Ectodermal cell (in vitro differentiated cells): ENCODE measurements at regions not wholly inside any gene's neighbourhood (a gene's known extent, or its start where the extent isn't known, plus 50 kb on each side); places are given as distances from the start of the nearest gene placed in this dataset.

Experiments
- H3K27ac ChIP-seq: 2 replicates; pipeline ENCODE4 v1.7.0; 2013; ENCODE audit warnings: mild to moderate bottlenecking, low read depth, low read length; ENCODE audit not compliant: insufficient read depth, poor library complexity, severe bottlenecking
- H3K27me3 ChIP-seq: 2 replicates; pipeline ENCODE4 v1.7.0; 2013; ENCODE audit warnings: mild to moderate bottlenecking, low read length; ENCODE audit not compliant: insufficient read depth, control insufficient read depth, poor library complexity, severe bottlenecking
- H3K36me3 ChIP-seq: one replicate; pipeline ENCODE4 v1.7.0; 2013; ENCODE audit warnings: low read length; ENCODE audit not compliant: control insufficient read depth, insufficient read depth
- H3K4me1 ChIP-seq: one replicate; pipeline ENCODE4 v1.7.0; 2013; ENCODE audit warnings: low read length; ENCODE audit not compliant: control insufficient read depth, insufficient read depth
- H3K4me3 ChIP-seq: 2 replicates; pipeline ENCODE4 v1.7.0; 2013; ENCODE audit warnings: low read depth, low read length, control low read depth; ENCODE audit not compliant: insufficient read depth
- H3K9me3 ChIP-seq: 2 replicates; pipeline ENCODE4 v1.7.0; 2013; ENCODE audit warnings: mild to moderate bottlenecking, low read length, moderate library complexity; ENCODE audit not compliant: control insufficient read depth
- WGBS, 2 experiments: methylation state at CpG; one replicate each; pipeline ENCODE4 v1.1.7; 2013; ENCODE audit warnings: missing lambda C conversion rate in 2 of 2; 5-methylcytosine and 5-hydroxymethylcytosine counted together

- Histone ChIP-seq H3K4me3 (no peak overlapping the region), H3K9me3 (no peaks in the 10 kb centered on the region)
- WGBS, 2 experiments, result 48 to 50% methylated on average over 3 to 4 of the region's 4 CpGs
Measured at GRCh38 chr10:111281516-111281915, 204.7 kb downstream of the ADRA2A start.

GRCh38 chr10:111289461-111289860 is 212.6 kb downstream of the ADRA2A start:
- 73 to 77% methylated on average over 5 of the region's 5 CpGs for WGBS, 2 experiments
- Histone ChIP-seq H3K36me3 (no peaks in the 10 kb centered on the region), H3K27ac (no peak overlapping the region), H3K9me3 (no peaks in the 10 kb centered on the region), H3K4me1 (no peaks in the 10 kb centered on the region), H3K27me3 (no peaks in the 10 kb centered on the region), H3K4me3 (no peak overlapping the region)

More at GRCh38 chr10:111281516-111281915, 204.7 kb downstream of the ADRA2A start:
- no peaks in the 10 kb centered on the region for H3K4me1 ChIP-seq
- H3K27ac ChIP-seq, result no peak overlapping the region
- H3K27me3 ChIP-seq, result no peaks in the 10 kb centered on the region
- H3K36me3 ChIP-seq, result no peaks in the 10 kb centered on the region

- Histone ChIP-seq H3K27ac (no peak overlapping the region), H3K4me3 (no peak overlapping the region), H3K4me1 (no peaks in the 10 kb centered on the region), H3K27me3 (no peaks in the 10 kb centered on the region), H3K9me3 (no peaks in the 10 kb centered on the region), H3K36me3 (no peaks in the 10 kb centered on the region)
- WGBS, 2 experiments, result 100% methylated on average over 1 of the region's 3 CpGs
Measured at GRCh38 chr10:111290649-111291048, 213.8 kb downstream of the ADRA2A start.

- WGBS, 2 experiments, result 90 to 97% methylated on average over 1 of the region's 1 CpG
Measured at GRCh38 chr10:111295788-111296187, 219.0 kb downstream of the ADRA2A start.

GRCh38 chr10:111297351-111297848 is 220.6 kb downstream of the ADRA2A start:
- no peak overlapping the region for H3K4me3 ChIP-seq
- no peaks in the 10 kb centered on the region for H3K27me3 ChIP-seq
- no peaks in the 10 kb centered on the region for H3K36me3 ChIP-seq
- peak overlapping the region; percentile 78 for H3K27ac ChIP-seq
- 87 to 98% methylated on average over 5 to 6 of the region's 6 CpGs for WGBS, 2 experiments
- no peaks in the 10 kb centered on the region for H3K9me3 ChIP-seq
- peaks cover 7% of the 10 kb centered on the region for H3K4me1 ChIP-seq

More at GRCh38 chr10:111295788-111296187, 219.0 kb downstream of the ADRA2A start:
- H3K27ac ChIP-seq, result no peak overlapping the region
- peaks cover 7% of the 10 kb centered on the region for H3K4me1 ChIP-seq
- no peak overlapping the region for H3K4me3 ChIP-seq
- H3K27me3 ChIP-seq, result no peaks in the 10 kb centered on the region
- no peaks in the 10 kb centered on the region for H3K9me3 ChIP-seq
- no peaks in the 10 kb centered on the region for H3K36me3 ChIP-seq

DNA sequence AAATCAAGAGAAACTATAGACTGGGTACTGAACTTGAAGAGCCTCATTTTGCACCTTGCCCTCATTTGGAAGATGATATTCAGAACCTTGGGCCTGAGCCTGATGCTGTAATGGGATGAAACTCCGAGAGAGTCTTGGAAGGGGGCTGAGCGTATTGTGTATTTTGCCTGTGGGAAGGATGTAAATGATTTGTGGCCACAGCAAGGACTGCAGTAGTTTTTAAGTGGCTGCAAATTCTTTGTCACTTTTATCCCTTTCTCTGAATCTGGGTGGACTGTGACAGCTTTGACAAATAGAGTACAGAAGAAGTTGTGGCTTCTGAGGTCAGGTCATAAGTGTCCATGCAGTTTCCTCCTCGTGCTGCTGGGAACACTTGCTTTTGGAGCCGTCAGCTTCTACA is 221.2 kb downstream of the ADRA2A start:
- H3K4me3 ChIP-seq, result no peak overlapping the region
- no peaks in the 10 kb centered on the region for H3K9me3 ChIP-seq
- no peaks in the 10 kb centered on the region for H3K36me3 ChIP-seq
- peaks cover 7% of the 10 kb centered on the region for H3K4me1 ChIP-seq
- H3K27me3 ChIP-seq, result no peaks in the 10 kb centered on the region
- no peak overlapping the region for H3K27ac ChIP-seq
- 93 to 94% methylated on average over 4 of the region's 4 CpGs for WGBS, 2 experiments

GRCh38 chr10:111299037-111299436 is 222.2 kb downstream of the ADRA2A start:
- 96 to 97% methylated on average over 2 of the region's 2 CpGs for WGBS, 2 experiments
- H3K9me3 ChIP-seq, result no peaks in the 10 kb centered on the region
- H3K36me3 ChIP-seq, result no peaks in the 10 kb centered on the region
- no peaks in the 10 kb centered on the region for H3K27me3 ChIP-seq
- H3K4me1 ChIP-seq, result peaks cover 7% of the 10 kb centered on the region
- no peak overlapping the region for H3K4me3 ChIP-seq
- H3K27ac ChIP-seq, result no peak overlapping the region

DNA sequence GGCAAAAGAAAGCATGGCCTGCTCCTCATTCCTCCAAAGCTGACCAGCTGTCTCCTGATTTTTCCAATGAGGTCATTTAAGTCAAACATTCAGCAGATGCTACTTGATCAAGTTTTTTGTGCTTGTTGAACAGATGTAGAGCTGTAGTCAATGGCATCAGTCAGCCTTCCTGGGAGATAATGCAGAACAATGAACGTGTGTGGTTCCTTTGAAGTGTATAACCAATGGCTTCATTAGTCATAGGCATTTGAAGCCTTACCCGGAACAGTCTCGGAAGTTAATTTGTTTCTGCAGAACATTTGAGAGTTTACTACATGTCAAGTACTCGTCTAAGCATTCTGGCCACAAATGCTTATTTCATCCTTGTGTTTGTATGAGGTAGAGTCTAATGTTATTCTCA is 227.1 kb downstream of the ADRA2A start:
- H3K9me3 ChIP-seq, result no peaks in the 10 kb centered on the region
- no peak overlapping the region for H3K4me3 ChIP-seq
- WGBS, 2 experiments, result 86 to 90% methylated on average over 4 of the region's 4 CpGs
- H3K4me1 ChIP-seq, result no peaks in the 10 kb centered on the region
- H3K36me3 ChIP-seq, result no peaks in the 10 kb centered on the region
- H3K27ac ChIP-seq, result peak overlapping the region; percentile 64
- no peaks in the 10 kb centered on the region for H3K27me3 ChIP-seq

DNA sequence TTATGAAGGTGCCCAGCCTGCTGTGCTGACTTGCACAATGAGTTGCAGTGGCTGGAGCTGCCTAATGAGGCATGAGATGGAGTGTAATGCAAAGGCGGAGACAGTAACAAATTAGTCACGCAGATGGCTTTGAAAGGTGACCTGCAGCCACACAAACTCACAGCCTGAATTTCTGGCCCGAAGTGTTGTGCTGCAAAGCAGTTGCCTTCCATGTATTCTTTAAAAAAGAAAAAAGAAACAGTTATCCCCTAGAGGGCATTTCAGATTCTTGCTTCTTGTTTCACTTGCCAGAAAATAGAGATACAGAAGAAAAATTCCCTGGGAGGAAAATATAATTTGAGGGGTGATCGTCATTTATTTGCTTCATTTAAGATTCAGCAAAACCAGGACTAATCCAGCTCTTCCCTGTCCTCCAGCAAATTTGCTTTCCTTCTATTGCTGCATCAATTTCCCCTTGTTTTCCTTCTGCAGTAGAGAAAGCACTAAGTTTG is 239.9 kb downstream of the ADRA2A start:
- H3K9me3 ChIP-seq, result no peaks in the 10 kb centered on the region
- H3K4me3 ChIP-seq, result no peak overlapping the region
- H3K4me1 ChIP-seq, result peaks cover 12% of the 10 kb centered on the region
- 62 to 75% methylated on average over 4 of the region's 4 CpGs for WGBS, 2 experiments
- H3K27ac ChIP-seq, result no peak overlapping the region
- no peaks in the 10 kb centered on the region for H3K36me3 ChIP-seq
- no peaks in the 10 kb centered on the region for H3K27me3 ChIP-seq

DNA sequence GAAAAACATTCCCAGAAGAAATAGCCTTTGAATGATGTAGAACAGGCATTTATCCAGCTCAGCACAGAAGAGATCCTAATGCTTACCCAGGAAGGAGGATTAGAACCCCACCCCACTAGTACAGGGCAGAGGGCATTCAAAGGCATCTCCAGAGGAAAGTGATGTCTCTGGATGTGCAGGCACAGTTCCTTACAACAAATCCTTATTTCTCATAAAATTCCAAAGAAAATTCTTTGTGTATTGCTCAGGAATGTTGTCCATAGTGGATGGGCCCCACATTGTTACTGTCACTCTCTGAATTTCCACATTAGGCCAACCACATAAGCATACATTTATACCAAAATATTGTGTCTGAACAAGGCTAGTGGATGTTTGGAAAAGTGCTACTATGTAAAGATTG is 243.0 kb downstream of the ADRA2A start:
- Histone ChIP-seq H3K27ac (no peak overlapping the region), H3K4me3 (no peak overlapping the region), H3K36me3 (no peaks in the 10 kb centered on the region), H3K4me1 (peaks cover 12% of the 10 kb centered on the region), H3K9me3 (no peaks in the 10 kb centered on the region), H3K27me3 (no peaks in the 10 kb centered on the region)
